ENCODE measurements at regions not wholly inside any gene's neighbourhood (a gene's known extent, or its start where the extent isn't known, plus 50 kb on each side); places are given as distances from the start of the nearest gene placed in this dataset.

- WGBS (ENCODE audit: extremely low coverage, insufficient coverage, insufficient read length), result no CpG with 5 or more reads among the region's 2 CpGs
- H3K4ac ChIP-seq (ENCODE audit: low read depth, low read length), result no peak overlapping the region
- H4K8ac ChIP-seq (ENCODE audit: low read depth, low read length), result no peak overlapping the region
- no peak overlapping the region for H2BK12ac ChIP-seq (ENCODE audit: low read length)
- no peak overlapping the region for H4K91ac ChIP-seq (ENCODE audit: low read depth, low read length)
- H3K27ac ChIP-seq (ENCODE audit: low read depth, low read length), result no peak overlapping the region
- no peaks in the 10 kb centered on the region for H3K9me3 ChIP-seq (ENCODE audit: insufficient read depth, low read depth, low read length)
- H3K79me2 ChIP-seq (ENCODE audit: control insufficient read depth, insufficient read depth, low read length, poor library complexity), result no peaks in the 10 kb centered on the region
- no peak overlapping the region for H3K23ac ChIP-seq (ENCODE audit: low read length)
- no peaks in the 10 kb centered on the region for H3K27me3 ChIP-seq (ENCODE audit: insufficient read depth, low read length)
- H3K4me3 ChIP-seq (ENCODE audit: low read depth, low read length), result no peak overlapping the region
- no peak overlapping the region for H3K18ac ChIP-seq (ENCODE audit: low read length)
- no peaks in the 10 kb centered on the region for H3K4me1 ChIP-seq (ENCODE audit: control insufficient read depth in 1 of 2, insufficient read depth in 2 of 2, low read length in 2 of 2)
- no peak overlapping the region for H2BK120ac ChIP-seq (ENCODE audit: insufficient read depth, low read length, poor library complexity)
- no peak overlapping the region for H3K9ac ChIP-seq (ENCODE audit: low read length)
- H3K79me1 ChIP-seq (ENCODE audit: low read length), result no peaks in the 10 kb centered on the region
- H2AK5ac ChIP-seq (ENCODE audit: low read length), result no peak overlapping the region
- H3K36me3 ChIP-seq (ENCODE audit: control insufficient read depth in 1 of 2, insufficient read depth in 2 of 2, low read length in 2 of 2), result no peaks in the 10 kb centered on the region
- H2AFZ ChIP-seq (ENCODE audit: insufficient read depth, low read length, poor library complexity), result no peak overlapping the region
- DNase-seq, result no peak
- no peak overlapping the region for H3K14ac ChIP-seq (ENCODE audit: low read length)
- H2BK5ac ChIP-seq (ENCODE audit: low read depth, low read length, poor library complexity), result no peak overlapping the region
- H3K4me2 ChIP-seq (ENCODE audit: low read length), result no peak overlapping the region
- no peak overlapping the region for H4K12ac ChIP-seq (ENCODE audit: low read depth, low read length)
Measured at GRCh38 chr7:54908760-54909438, 109.9 kb upstream of the EGFR start.

DNA sequence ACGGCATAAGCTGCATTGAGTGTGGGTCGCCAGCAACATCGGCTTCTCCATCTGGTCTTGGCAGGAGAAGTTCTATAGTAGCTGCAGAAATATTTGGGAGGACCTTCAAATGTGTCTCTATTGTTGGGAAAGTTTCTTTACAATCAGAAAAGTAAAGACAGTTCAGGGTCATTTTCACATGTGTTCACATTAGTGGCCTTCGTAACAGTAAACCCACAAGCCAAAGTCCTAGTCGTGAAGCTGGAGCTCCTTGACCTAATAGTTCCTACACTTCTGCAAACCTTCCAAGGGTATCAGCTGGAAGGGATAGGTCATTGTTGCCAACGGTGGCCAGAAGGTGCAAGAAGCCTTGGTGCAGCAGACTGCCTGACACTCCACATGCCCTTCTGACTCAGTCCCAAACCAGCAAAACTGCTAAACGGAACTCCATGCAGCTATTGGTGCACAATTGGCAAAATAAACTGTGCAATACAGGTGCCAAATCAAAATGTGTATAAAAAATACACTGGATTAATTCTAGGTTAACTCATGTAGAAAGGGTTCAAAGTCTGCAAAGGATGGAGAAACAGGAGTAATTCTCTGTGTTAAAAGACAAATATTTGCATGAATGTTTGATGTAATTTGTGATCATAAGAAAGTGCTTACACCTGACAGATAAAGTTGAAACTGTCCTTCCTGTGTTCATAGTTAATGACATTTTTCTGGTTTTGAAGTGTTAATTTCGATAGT, 102.8 kb upstream of the EGFR start:
- H2AFZ ChIP-seq (ENCODE audit: insufficient read depth, low read length, poor library complexity), result no peak overlapping the region
- H3K4me3 ChIP-seq (ENCODE audit: low read depth, low read length), result peak overlapping the region; percentile 53
- no peaks in the 10 kb centered on the region for H3K79me2 ChIP-seq (ENCODE audit: control insufficient read depth, insufficient read depth, low read length, poor library complexity)
- H3K23ac ChIP-seq (ENCODE audit: low read length), result peak overlapping the region; percentile 76
- no CpG with 5 or more reads among the region's 8 CpGs for WGBS (ENCODE audit: extremely low coverage, insufficient coverage, insufficient read length)
- H3K4me2 ChIP-seq (ENCODE audit: low read length), result no peak overlapping the region
- no peak overlapping the region for H3K18ac ChIP-seq (ENCODE audit: low read length)
- no peak overlapping the region for H4K8ac ChIP-seq (ENCODE audit: low read depth, low read length)
- H3K27ac ChIP-seq (ENCODE audit: low read depth, low read length), result no peak overlapping the region
- no peaks in the 10 kb centered on the region for H3K9me3 ChIP-seq (ENCODE audit: insufficient read depth, low read depth, low read length)
- no peak overlapping the region for H2BK5ac ChIP-seq (ENCODE audit: low read depth, low read length, poor library complexity)
- no peak overlapping the region for H3K4ac ChIP-seq (ENCODE audit: low read depth, low read length)
- H2BK12ac ChIP-seq (ENCODE audit: low read length), result no peak overlapping the region
- H3K27me3 ChIP-seq (ENCODE audit: insufficient read depth, low read length), result no peaks in the 10 kb centered on the region
- H3K4me1 ChIP-seq (ENCODE audit: control insufficient read depth in 1 of 2, insufficient read depth in 2 of 2, low read length in 2 of 2), result no peaks in the 10 kb centered on the region
- DNase-seq, result no peak
- no peak overlapping the region for H4K12ac ChIP-seq (ENCODE audit: low read depth, low read length)
- no peaks in the 10 kb centered on the region for H3K36me3 ChIP-seq (ENCODE audit: control insufficient read depth in 1 of 2, insufficient read depth in 2 of 2, low read length in 2 of 2)
- no peak overlapping the region for H2BK120ac ChIP-seq (ENCODE audit: insufficient read depth, low read length, poor library complexity)
- H3K14ac ChIP-seq (ENCODE audit: low read length), result no peak overlapping the region
- H2AK5ac ChIP-seq (ENCODE audit: low read length), result no peak overlapping the region
- no peak overlapping the region for H3K9ac ChIP-seq (ENCODE audit: low read length)
- no peaks in the 10 kb centered on the region for H3K79me1 ChIP-seq (ENCODE audit: low read length)
- no peak overlapping the region for H4K91ac ChIP-seq (ENCODE audit: low read depth, low read length)

DNA sequence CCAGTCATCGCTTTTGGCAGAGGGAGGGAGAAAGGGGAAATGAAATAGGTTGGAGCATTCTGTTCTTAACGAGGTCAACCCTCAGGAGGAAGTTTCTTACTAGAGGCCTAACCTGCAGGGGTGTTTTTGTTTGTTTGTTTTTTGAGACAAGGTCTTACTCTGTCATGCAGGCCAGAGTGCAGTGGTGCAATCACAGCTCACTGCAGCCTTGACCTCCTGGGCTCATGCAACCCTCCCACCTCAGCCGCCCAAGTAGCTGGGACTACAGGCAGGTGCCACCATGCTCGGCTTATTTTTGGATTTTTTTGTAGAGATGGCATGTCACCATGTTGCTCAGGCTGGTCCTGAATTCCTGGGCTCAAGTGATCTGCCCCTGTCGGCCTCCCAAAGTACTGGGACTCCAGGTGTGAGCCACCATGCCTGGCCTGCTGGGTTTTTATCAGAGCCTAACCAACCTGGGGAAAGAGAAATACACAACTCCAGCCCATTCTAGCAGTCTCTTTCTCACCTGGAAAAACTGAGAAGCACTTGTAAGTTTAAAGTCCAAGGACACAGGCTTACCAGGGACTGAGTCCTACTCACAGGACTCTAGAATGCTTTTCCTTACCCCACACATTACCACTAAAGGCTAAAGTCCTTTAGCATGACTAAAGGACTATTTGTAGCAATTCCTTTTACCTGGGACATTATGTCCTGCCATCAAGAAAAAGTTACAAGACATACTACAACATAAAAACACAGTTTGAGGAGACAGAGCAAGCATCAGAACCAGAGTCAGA, 101.0 kb upstream of the EGFR start:
- no peaks in the 10 kb centered on the region for H3K79me1 ChIP-seq (ENCODE audit: low read length)
- H3K23ac ChIP-seq (ENCODE audit: low read length), result no peak overlapping the region
- H2BK12ac ChIP-seq (ENCODE audit: low read length), result no peak overlapping the region
- H2AK5ac ChIP-seq (ENCODE audit: low read length), result no peak overlapping the region
- no peak overlapping the region for H3K4me2 ChIP-seq (ENCODE audit: low read length)
- no peak for DNase-seq
- H3K4me1 ChIP-seq (ENCODE audit: control insufficient read depth in 1 of 2, insufficient read depth in 2 of 2, low read length in 2 of 2), result no peaks in the 10 kb centered on the region
- H3K79me2 ChIP-seq (ENCODE audit: control insufficient read depth, insufficient read depth, low read length, poor library complexity), result no peaks in the 10 kb centered on the region
- H3K27me3 ChIP-seq (ENCODE audit: insufficient read depth, low read length), result no peaks in the 10 kb centered on the region
- no peaks in the 10 kb centered on the region for H3K9me3 ChIP-seq (ENCODE audit: insufficient read depth, low read depth, low read length)
- no CpG with 5 or more reads among the region's 5 CpGs for WGBS (ENCODE audit: extremely low coverage, insufficient coverage, insufficient read length)
- H3K9ac ChIP-seq (ENCODE audit: low read length), result no peak overlapping the region
- no peak overlapping the region for H3K4ac ChIP-seq (ENCODE audit: low read depth, low read length)
- H2BK5ac ChIP-seq (ENCODE audit: low read depth, low read length, poor library complexity), result no peak overlapping the region
- no peak overlapping the region for H3K4me3 ChIP-seq (ENCODE audit: low read depth, low read length)
- H2AFZ ChIP-seq (ENCODE audit: insufficient read depth, low read length, poor library complexity), result no peak overlapping the region
- H4K91ac ChIP-seq (ENCODE audit: low read depth, low read length), result no peak overlapping the region
- no peak overlapping the region for H3K14ac ChIP-seq (ENCODE audit: low read length)
- H3K18ac ChIP-seq (ENCODE audit: low read length), result no peak overlapping the region
- H4K12ac ChIP-seq (ENCODE audit: low read depth, low read length), result no peak overlapping the region
- H2BK120ac ChIP-seq (ENCODE audit: insufficient read depth, low read length, poor library complexity), result no peak overlapping the region
- no peaks in the 10 kb centered on the region for H3K36me3 ChIP-seq (ENCODE audit: control insufficient read depth in 1 of 2, insufficient read depth in 2 of 2, low read length in 2 of 2)
- no peak overlapping the region for H3K27ac ChIP-seq (ENCODE audit: low read depth, low read length)
- H4K8ac ChIP-seq (ENCODE audit: low read depth, low read length), result no peak overlapping the region

GRCh38 chr7:54921116-54921515, 97.7 kb upstream of the EGFR start:
- Histone ChIP-seq H3K9me3 (ENCODE audit: insufficient read depth, low read depth, low read length) (no peaks in the 10 kb centered on the region), H4K12ac (ENCODE audit: low read depth, low read length) (no peak overlapping the region), H3K9ac (ENCODE audit: low read length) (no peak overlapping the region), H3K4me2 (ENCODE audit: low read length) (no peak overlapping the region), H3K14ac (ENCODE audit: low read length) (no peak overlapping the region), H3K4ac (ENCODE audit: low read depth, low read length) (no peak overlapping the region), H4K8ac (ENCODE audit: low read depth, low read length) (no peak overlapping the region), H4K91ac (ENCODE audit: low read depth, low read length) (no peak overlapping the region), H3K18ac (ENCODE audit: low read length) (no peak overlapping the region), H2BK5ac (ENCODE audit: low read depth, low read length, poor library complexity) (no peak overlapping the region), H3K4me1 (ENCODE audit: control insufficient read depth in 1 of 2, insufficient read depth in 2 of 2, low read length in 2 of 2) (no peaks in the 10 kb centered on the region), H3K79me1 (ENCODE audit: low read length) (no peaks in the 10 kb centered on the region), H3K23ac (ENCODE audit: low read length) (no peak overlapping the region), H2AK5ac (ENCODE audit: low read length) (no peak overlapping the region), H2AFZ (ENCODE audit: insufficient read depth, low read length, poor library complexity) (no peak overlapping the region), H2BK12ac (ENCODE audit: low read length) (no peak overlapping the region), H3K36me3 (ENCODE audit: control insufficient read depth in 1 of 2, insufficient read depth in 2 of 2, low read length in 2 of 2) (no peaks in the 10 kb centered on the region), H2BK120ac (ENCODE audit: insufficient read depth, low read length, poor library complexity) (no peak overlapping the region), H3K79me2 (ENCODE audit: control insufficient read depth, insufficient read depth, low read length, poor library complexity) (no peaks in the 10 kb centered on the region), H3K4me3 (ENCODE audit: low read depth, low read length) (no peak overlapping the region), H3K27me3 (ENCODE audit: insufficient read depth, low read length) (no peaks in the 10 kb centered on the region), H3K27ac (ENCODE audit: low read depth, low read length) (no peak overlapping the region)
- no peak for DNase-seq
- WGBS (ENCODE audit: extremely low coverage, insufficient coverage, insufficient read length), result no CpG with 5 or more reads among the region's 3 CpGs
